NCI-H510A (cell line): ENCODE measurements at regions not wholly inside any gene's neighbourhood (a gene's known extent, or its start where the extent isn't known, plus 50 kb on each side); places are given as distances from the start of the nearest gene placed in this dataset.

Experiments
- DNase-seq: peaks from one replicate; lab custom pipeline; 2025; lab: John Stamatoyannopoulos, UW

- DNase-seq = no peak
Observed at GRCh38 chr5:158354958-158355357, 496.0 kb upstream of the CLINT1 start.

GRCh38 chr5:158351485-158352125 is 492.7 kb upstream of the CLINT1 start:
- no peak for DNase-seq

GRCh38 chr5:158349987-158350386 is 491.0 kb upstream of the CLINT1 start:
- no peak for DNase-seq

- DNase-seq = no peak
Observed at GRCh38 chr5:158344376-158344775, 485.4 kb upstream of the CLINT1 start.

GRCh38 chr5:158340608-158341007 is 481.7 kb upstream of the CLINT1 start:
- no peak for DNase-seq

- no peak for DNase-seq
Observed at GRCh38 chr5:158326256-158326655, 467.3 kb upstream of the CLINT1 start.

GRCh38 chr5:158324236-158324635 is 465.3 kb upstream of the CLINT1 start:
- DNase-seq = no peak

- no peak for DNase-seq
Observed at GRCh38 chr5:158322620-158323019, 463.7 kb upstream of the CLINT1 start.

- DNase-seq = no peak
Observed at GRCh38 chr5:158320934-158321333, 462.0 kb upstream of the CLINT1 start.

GRCh38 chr5:158320178-158320674 is 461.3 kb upstream of the CLINT1 start:
- DNase-seq = no peak

- DNase-seq = no peak
Observed at GRCh38 chr5:158317507-158317906, 458.6 kb upstream of the CLINT1 start.

GRCh38 chr5:158313733-158314464 is 455.0 kb upstream of the CLINT1 start:
- no peak for DNase-seq

GRCh38 chr5:158313027-158313732 is 454.2 kb upstream of the CLINT1 start:
- no peak for DNase-seq

GRCh38 chr5:158309088-158309807 is 450.3 kb upstream of the CLINT1 start:
- DNase-seq = no peak

GRCh38 chr5:158308429-158309025 is 449.6 kb upstream of the CLINT1 start:
- no peak for DNase-seq

- no peak for DNase-seq
Observed at GRCh38 chr5:158305861-158306260, 446.9 kb upstream of the CLINT1 start.

GRCh38 chr5:158304607-158305006 is 445.7 kb upstream of the CLINT1 start:
- no peak for DNase-seq

GRCh38 chr5:158303883-158304282 is 444.9 kb upstream of the CLINT1 start:
- DNase-seq = no peak

GRCh38 chr5:158303275-158303674 is 444.3 kb upstream of the CLINT1 start:
- no peak for DNase-seq

GRCh38 chr5:158302029-158302428 is 443.1 kb upstream of the CLINT1 start:
- DNase-seq = no peak

GRCh38 chr5:158301186-158301585 is 442.2 kb upstream of the CLINT1 start:
- no peak for DNase-seq

GRCh38 chr5:158300256-158300655 is 441.3 kb upstream of the CLINT1 start:
- no peak for DNase-seq
